Left renal cortex interstitium (tissue), 4 donors: ENCODE measurements at regions not wholly inside any gene's neighbourhood (a gene's known extent, or its start where the extent isn't known, plus 50 kb on each side); places are given as distances from the start of the nearest gene placed in this dataset.

Source experiments
- DNase-seq, 4 donors: peaks; one replicate each; pipeline ENCODE4 v3.0.0-alpha.2; 2013; ENCODE audit warnings: low read depth in 4 of 4, low spot score in 2 of 4, missing footprints in 1 of 4

- DNase-seq, result no peak
Measured at GRCh38 chr4:3715855-3716630, 50.1 kb upstream of the ADRA2C start.

GRCh38 chr4:3715061-3715854 lies 50.9 kb upstream of the ADRA2C start:
- peak in 1 of 4 donors; percentile 62 for DNase-seq

DNA sequence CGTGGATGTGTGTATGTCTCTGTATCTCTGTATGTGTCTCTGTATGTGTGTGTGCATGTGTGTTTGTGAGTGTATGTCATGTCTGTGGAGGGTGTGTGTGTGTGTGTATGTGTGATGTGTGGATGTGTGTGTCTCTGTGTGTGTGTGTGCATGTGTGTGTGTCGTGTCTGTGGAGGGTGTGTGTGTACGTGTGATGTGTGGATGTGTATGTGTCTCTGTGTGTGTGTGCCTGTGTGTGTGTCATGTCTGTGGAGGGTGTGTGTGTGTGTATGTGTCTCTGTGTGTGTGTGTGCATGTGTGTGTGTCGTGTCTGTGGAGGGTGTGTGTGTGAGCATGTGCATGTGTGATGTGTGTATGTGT lies 51.6 kb upstream of the ADRA2C start:
- DNase-seq, result no peak

GRCh38 chr4:3713817-3714641 lies 52.2 kb upstream of the ADRA2C start:
- DNase-seq, result no peak

- no peak for DNase-seq
Measured at GRCh38 chr4:3713346-3713745, 52.8 kb upstream of the ADRA2C start.

- no peak for DNase-seq
Measured at GRCh38 chr4:3712936-3713335, 53.2 kb upstream of the ADRA2C start.

DNA sequence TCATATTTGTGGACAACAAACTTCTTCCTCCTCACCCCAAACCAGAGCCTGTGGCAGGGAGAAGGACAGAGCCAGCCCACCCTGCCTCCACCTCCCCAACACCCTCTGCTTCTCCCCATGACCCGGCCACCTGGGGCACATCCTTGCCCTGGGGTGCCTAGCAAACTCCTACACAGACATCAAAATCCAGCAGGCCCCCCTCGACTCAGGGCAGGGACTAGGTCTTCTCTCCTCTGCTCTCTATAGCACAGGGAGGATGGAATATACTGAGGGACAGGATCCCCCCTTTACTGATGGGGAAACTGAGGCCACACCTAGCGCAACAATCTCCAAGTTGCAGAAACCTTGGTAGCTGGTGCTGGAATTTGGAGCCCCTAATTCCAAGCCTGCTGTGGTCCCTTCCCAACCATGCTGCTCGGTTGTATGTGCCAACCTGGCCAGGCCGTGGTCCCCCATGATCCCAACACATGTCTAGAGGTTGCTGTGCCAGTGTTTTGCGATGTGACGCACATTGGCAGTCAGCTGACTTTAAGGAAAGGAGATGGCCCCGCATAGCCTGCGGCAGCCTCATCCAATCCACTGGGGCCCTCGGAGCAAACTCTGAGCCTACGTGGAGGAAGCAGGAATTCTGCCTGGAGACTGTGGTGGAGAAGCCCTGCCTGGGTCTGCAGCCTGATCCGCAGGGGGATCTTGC lies 53.9 kb upstream of the ADRA2C start:
- no peak for DNase-seq

GRCh38 chr4:3711183-3712111 lies 54.7 kb upstream of the ADRA2C start:
- DNase-seq, result no peak

DNA sequence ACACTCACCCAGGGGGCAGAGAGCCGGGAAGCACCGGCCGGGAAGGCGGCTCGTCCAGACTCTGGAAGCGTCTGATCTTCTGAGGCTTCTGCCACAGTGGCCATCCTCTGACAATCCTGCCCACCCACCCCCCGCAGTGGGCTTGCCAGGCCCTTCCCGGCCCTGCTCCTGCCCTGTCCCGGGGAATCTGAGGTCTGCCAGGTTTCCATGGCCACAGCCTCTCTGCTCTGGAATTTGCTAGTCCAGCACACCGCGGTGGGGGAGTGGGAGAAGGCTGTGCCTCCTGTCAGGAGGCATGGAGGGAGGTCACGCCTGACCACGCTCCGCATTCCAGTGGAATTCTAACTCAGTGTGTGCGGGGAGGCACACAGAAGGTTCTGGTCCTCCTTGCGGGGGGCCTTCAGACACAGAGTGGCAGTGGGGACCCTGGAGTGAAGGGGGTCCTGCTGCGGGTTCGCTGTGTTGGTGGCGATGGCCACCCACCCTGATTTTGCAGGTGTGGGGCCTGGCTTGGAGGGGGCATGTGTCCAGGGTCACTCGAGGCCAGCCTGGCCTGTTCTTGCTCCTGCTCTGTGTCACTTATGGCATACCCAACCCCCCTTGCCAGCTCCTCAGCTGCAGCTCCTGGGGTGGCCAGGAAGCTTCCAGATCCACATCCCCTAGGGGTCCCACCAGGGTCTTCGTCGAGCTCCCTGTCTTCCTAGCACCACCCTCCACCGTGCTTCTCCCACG lies 55.6 kb upstream of the ADRA2C start:
- peak in 3 of 4 donors; percentile 62 to 81 (median 70) for DNase-seq

DNA sequence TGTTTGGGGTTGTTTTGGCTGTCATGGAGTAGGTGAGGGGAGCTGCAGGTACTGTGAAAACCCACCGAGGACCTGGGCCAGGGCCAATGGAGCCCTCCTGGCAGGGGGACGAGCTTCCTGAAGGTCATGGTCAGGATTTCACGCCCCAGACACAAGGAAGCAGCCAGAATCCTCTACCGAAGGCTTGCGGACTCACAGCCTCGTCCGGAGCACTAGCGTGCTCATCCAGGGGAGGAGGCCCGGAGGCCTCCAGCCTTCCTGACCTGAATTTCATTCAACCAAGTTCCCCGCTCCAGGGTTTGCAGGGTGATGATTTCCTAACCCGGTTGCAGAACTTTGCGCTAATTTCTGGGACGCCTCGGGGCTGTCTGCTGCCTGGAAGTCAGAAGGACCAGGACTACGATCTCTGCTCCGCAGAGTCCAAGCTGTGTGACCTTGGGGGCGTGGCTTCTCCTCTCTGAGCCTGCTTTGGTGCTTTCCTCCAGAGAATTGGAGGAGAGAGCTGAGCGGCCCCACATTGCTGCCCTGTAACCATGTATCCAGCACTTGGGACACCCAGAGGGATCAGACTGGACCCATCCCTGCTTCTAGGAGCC lies 56.2 kb upstream of the ADRA2C start:
- no peak for DNase-seq

- DNase-seq, result no peak
Measured at GRCh38 chr4:3709061-3709845, 56.9 kb upstream of the ADRA2C start.

DNA sequence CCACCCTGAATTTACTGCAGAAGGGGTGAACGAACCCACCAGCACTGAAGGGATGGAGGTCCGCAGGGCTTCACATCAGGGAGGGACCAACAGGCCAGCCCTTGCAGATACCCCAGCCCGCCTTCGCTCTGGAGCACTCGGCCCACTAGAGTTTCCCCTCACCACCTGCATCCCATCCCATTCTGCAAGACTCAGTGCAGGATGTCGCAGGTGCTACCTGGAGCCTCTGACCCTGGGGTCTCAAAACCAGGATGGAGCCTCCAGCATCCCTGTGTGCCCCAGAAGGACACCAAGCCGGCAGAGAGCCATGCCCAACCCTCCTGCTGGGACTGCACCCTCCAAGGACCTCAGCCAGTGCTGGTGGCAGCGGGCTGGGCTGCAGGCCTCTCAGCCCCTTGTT lies 57.6 kb upstream of the ADRA2C start:
- DNase-seq, result no peak

- DNase-seq, result no peak
Measured at GRCh38 chr4:3708103-3708510, 58.1 kb upstream of the ADRA2C start.

DNA sequence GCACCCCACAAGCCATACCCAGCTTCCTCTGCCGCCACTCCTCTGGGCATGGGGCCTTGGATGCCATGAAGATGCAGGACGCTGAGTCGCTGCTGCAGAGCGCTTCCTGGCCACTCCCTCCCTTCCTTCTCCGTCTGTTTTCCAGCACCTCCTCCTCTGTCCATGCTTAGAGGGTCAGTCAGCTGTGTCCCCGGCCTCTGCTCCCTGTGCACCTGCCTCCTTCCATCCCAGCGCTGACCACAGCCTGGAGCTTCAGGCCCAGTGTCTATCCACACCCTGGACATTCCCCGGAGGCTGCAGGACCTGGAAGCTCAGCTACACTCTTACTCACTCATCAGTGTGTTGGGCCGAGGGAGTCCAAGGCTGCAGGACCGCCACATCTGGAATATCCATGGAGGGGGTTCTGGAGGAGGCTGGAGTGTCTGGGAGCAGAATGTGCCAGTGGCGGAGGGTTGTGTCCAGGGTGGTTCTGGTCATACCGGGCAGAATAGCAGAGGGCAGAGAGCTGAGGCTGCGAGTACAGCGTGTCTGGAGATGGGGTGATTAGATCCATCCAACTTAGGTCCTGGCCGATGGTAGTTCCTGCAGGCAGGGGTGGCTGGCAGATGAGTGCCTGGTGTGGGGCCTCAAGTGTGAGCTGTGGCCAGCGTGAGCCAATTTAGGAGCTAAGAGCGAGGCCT lies 58.6 kb upstream of the ADRA2C start:
- DNase-seq, result no peak

GRCh38 chr4:3706565-3707422 lies 59.4 kb upstream of the ADRA2C start:
- no peak for DNase-seq

DNA sequence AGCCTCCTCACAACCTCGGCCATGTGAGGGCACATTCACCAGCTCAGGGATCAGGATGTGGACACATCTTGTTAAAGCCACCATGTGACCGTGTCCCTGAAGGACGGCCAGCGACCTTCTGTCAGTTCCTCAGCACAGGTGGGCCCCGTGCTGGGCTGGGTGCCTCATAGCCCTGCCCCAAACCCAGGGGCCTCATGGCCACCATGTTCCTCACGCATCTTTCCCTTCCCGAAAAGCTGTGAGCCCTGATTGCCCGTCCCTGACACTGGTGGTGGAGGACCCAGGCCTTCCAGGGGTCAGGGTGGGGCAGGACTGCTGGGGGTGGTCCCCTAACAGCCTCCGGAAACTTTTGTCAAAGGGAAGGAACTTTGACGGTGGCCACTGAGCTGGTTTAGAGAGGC lies 60.1 kb upstream of the ADRA2C start:
- no peak for DNase-seq
